ENCODE measurements at regions not wholly inside any gene's neighbourhood (a gene's known extent, or its start where the extent isn't known, plus 50 kb on each side); places are given as distances from the start of the nearest gene placed in this dataset.

DNA sequence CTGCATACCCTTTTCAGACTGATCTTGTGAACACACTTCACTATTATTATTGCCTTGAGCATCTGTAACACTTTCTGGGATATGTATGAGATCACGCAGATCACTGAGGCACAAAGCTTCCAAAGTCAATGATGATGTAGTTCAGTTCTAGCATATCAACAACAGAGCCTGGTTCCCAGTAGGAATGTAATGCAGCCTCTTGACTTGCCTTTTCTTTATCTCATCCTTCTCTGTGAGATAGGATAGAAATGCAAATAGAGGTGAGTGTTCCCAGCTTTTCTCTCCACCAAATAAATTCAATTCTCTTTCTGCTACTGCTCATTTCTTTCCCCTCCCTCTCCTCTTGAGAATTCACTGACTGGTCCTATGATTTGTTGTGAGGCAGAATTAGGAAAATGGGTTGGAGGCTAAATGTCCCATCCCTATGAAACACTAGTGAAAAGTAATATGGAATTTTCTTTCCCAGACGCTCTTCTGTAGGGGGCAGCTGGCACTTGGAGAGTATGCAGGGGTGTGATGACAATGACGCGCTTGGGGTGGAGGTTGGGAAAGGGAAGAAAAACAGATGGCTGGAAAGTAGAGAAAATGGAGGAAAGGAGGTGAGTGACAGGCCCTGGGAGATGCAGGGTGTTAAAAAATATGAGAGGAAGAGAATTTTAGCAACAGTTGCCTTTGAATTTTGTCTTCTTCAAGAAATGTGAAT, 96.0 kb upstream of the TMTC1 start:
- no peak for DNase-seq (ENCODE audit: low spot score)

DNA sequence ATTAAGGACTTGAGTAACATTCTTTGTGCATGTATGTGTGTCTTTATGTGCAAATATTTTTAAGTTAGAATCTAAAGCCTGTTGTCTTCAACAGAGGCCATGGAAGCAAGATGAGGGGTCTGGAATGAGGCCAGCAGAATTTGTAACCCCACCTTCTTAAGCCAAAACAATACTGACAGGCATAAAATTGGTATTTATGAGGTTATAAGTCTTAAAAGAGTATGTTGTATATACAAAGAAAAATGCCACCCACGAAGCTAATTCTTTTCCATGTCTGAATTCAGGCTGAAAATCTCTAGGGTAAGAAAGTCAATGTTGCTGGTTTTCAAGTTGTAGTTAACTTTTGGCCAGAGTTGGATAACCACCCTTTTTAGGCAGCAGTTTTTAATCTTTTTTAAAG, 86.2 kb upstream of the TMTC1 start:
- DNase-seq (ENCODE audit: low spot score), result no peak

DNA sequence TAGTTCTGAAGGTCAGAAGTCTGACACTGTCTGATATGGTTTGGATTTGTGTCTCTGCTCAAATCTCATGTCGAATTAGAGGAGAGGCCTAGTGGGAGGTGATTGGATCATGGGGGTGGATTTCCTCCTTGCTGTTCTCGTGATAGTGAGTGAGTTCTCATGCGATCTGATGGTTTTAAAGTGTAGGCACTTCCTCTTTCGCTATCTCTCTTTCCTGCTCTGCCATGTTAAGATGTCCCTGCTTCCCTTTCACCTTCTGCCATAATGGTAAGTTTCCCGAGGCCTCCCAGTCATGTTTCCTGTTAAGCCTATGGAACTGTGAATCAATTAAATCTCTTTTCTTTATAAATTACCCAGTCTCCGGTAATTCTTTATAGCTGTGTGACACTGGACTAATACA, 84.1 kb upstream of the TMTC1 start:
- no peak for DNase-seq (ENCODE audit: low spot score)

DNA sequence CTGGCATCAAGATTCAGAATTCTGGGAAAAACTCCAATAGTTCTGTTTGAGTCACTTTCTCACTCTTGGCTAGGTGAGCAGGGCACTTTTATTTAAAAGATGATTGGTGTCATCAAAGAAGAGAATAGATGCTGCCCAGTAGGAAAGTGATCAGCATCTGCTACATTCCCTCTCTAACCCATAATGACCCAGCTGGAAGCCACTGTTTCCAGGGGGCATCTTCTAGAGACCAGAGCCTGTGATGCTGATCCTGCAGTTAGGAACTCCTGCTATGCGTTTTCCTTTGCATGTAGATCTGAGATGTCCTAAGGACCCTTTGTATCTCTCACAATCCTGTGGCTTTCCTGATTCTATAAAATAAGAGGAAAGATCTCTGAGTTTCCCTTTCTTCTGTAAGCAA, 79.9 kb upstream of the TMTC1 start:
- no peak for DNase-seq (ENCODE audit: low spot score)

DNA sequence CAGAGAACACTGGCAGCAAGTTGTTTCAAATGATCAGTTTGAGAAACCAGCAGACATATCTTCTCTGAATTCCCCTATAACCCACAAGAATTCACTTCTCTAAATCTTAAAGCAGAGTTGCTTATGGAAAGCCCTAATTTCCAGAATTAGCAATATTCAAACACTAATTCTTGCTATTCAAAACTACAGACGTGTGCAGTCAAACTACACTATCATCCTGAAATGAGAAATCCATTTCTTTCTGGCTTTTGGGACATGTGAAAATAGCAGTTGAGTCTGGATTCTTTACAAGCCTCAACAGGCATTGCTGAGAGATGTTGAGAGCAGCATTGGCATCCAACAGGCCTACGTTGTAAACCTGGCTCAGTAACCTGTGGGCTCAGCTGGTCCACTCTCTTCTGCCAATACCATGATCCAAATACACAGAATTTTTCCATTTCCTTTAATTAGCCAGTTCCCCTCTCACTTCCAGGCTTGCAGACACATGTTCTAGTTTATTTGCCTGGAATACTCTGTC, 74.6 kb upstream of the TMTC1 start:
- DNase-seq (ENCODE audit: low spot score), result no peak

DNA sequence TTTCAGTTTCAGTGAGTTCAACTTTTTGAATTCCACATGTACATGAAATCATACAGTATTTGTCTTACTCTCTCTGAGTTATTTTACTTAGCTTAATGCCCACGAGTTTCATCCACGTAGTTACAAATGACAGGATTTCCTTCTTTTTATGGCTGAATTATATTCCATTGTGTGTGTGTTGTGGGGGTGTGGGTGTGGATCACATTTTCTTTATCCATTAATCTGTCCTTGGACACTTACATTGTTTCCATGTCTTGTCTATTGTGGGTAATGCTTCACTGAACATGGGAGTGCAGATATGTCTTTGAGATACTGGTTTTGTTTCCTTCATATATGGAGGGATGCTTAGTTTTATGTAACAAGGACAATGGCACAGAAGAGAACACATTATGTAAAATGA, 63.5 kb upstream of the TMTC1 start:
- DNase-seq (ENCODE audit: low spot score), result no peak

DNA sequence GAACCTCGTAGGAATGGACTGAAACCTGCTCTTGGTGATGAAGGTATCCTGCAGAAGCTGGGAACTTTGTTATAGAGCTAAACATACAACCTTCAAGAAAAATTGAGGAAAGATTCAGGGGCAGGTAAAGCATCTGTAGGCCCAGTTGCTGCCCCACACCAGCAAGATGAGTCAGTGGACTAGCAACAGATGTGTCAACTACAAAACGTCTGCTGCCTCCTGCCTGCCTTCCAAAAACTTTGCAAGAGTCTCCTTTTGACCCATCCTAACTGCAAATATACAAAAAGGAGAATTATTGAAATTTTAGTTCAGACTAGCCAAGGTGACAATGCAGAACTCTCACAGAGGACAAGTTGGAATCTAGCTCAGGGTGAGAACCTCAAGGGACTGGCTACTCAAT, 60.9 kb upstream of the TMTC1 start:
- DNase-seq (ENCODE audit: low spot score), result no peak

DNA sequence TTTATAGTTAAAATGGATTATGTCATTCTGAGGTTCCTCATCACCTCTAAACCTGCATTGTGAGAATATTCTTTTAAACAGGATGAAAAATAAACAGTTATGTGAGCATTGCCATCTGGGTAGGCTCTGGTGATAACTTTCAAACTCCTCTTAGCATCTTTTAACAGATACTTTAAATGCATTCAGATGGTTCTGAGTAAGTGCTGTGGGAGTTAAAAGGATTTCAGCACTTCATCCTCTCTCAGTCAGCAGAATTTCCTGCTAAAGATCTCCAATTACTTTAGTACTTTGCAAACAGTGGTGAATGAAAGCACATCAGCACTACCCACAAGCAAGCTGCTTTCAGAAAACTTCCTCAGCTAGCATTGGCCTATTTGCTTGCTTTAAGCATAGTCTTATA, 59.3 kb upstream of the TMTC1 start:
- DNase-seq (ENCODE audit: low spot score), result no peak

DNA sequence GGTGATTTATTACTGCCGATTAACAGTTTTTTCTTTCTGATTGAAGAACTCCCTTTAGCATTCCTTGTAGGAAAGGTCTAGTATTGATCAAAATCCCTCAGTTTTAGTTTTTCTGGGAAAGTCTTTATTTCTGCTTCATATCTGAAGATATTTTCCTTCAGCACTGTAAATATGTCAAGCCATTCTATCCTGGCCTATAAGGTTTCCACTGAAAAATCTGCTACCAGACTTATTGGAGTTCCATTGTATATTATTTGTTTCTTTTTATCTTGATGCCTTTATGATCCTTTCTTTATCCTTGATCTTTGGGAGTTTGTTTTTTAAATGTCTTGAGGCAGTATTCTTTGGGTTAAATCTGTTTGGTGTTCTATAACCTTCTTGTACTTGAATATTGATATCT, 55.0 kb upstream of the TMTC1 start:
- no peak for DNase-seq (ENCODE audit: low spot score)

Data from AG20443 (cell line).